ENCODE measurements at regions not wholly inside any gene's neighbourhood (a gene's known extent, or its start where the extent isn't known, plus 50 kb on each side); places are given as distances from the start of the nearest gene placed in this dataset.

GRCh38 chr6:166057431-166057830 lies 110.2 kb downstream of the TBXT start:
- TF ChIP-seq BHLHE40 (IDR thresholded peaks at IDR 0.05; ENCODE audit: low read length): no peak
- TF ChIP-seq ZNF530 (CRISPR knock-in tag; IDR thresholded peaks at IDR 0.05; ENCODE audit: low read depth): no peak
